ENCODE measurements at regions not wholly inside any gene's neighbourhood (a gene's known extent, or its start where the extent isn't known, plus 50 kb on each side); places are given as distances from the start of the nearest gene placed in this dataset.
A peak's percentile ranks its signal among the peaks of the same experiment; 100 is the strongest.

GRCh38 chr5:61866930-61867329 is 439.1 kb upstream of the KIF2A start:
- Histone ChIP-seq H2BK12ac (ENCODE audit: low read depth, low read length) (no peak overlapping the region), H3K4me1 (replicated peaks in 1 of 4; ENCODE audit: control insufficient read depth in 3 of 4, insufficient read depth in 4 of 4, low read length in 3 of 4) (no peaks in the 10 kb centered on the region), H3K79me2 (ENCODE audit: control insufficient read depth in 1 of 2, insufficient read depth in 2 of 2, low read length in 2 of 2) (no peaks in the 10 kb centered on the region), H3K79me1 (ENCODE audit: low read depth, low read length) (no peaks in the 10 kb centered on the region), H3K23ac (ENCODE audit: insufficient read length) (no peak overlapping the region), H2BK15ac (ENCODE audit: low read length) (no peak overlapping the region), H3K56ac (replicated peaks; ENCODE audit: insufficient read length, low read depth, low read length) (no peak overlapping the region), H2BK120ac (replicated peaks; ENCODE audit: low read depth, low read length) (no peak overlapping the region), H3K9ac (replicated peaks in 1 of 4; ENCODE audit: extremely low read depth in 1 of 4, low read depth in 3 of 4, low read length in 3 of 4) (peak overlapping the region in 1 of 4 experiments; percentile 34; a peak in 1 of 7 replicates), H3K27me3 (replicated peaks in 1 of 4; ENCODE audit: control insufficient read depth in 3 of 4, extremely low read depth in 1 of 4, insufficient read depth in 3 of 4, low read length in 3 of 4) (no peaks in the 10 kb centered on the region), H2BK20ac (ENCODE audit: low read length) (no peak overlapping the region), H4K91ac (replicated peaks; ENCODE audit: insufficient read length, low read length) (no peak overlapping the region), H3K23me2 (ENCODE audit: low read depth, low read length) (no peaks in the 10 kb centered on the region), H4K20me1 (replicated peaks in 1 of 2; ENCODE audit: control insufficient read depth in 1 of 2, insufficient read depth in 2 of 2, low read length in 2 of 2) (no peaks in the 10 kb centered on the region), H3K4me3 (ENCODE audit: extremely low read depth in 1 of 4, insufficient read depth in 2 of 4, low read depth in 3 of 4, low read length in 4 of 4) (no peak overlapping the region), H2AK5ac (ENCODE audit: low read depth, low read length) (no peak overlapping the region), H3K4ac (replicated peaks; ENCODE audit: insufficient read length, low read depth, low read length) (no peak overlapping the region), H4K8ac (ENCODE audit: extremely low read depth, insufficient read depth, low read length) (no peak overlapping the region), H3K27ac (ENCODE audit: low read depth, low read length) (no peak overlapping the region), H2AFZ (ENCODE audit: low read length) (no peak overlapping the region), H3K36me3 (ENCODE audit: control insufficient read depth in 2 of 4, insufficient read depth in 4 of 4, low read length in 3 of 4) (0 out of 8 replicates have a peak, but pooled peaks cover 0 to 2% (median 0%) of the 10 kb centered on the region in 4 experiments), H2BK5ac (ENCODE audit: low read depth, low read length) (no peak overlapping the region), H3K9me3 (ENCODE audit: insufficient read depth in 2 of 2, low read depth in 1 of 2, low read length in 1 of 2) (peaks cover 5 to 10% of the 10 kb centered on the region in 2 experiments; a peak in 3 of 4 replicates), H3K18ac (ENCODE audit: extremely low read depth, low read length) (no peak overlapping the region), H4K5ac (ENCODE audit: insufficient read length, low read depth, low read length) (no peak overlapping the region), H3K4me2 (ENCODE audit: insufficient read depth in 1 of 2, low read depth in 2 of 2, low read length in 2 of 2) (no peak overlapping the region), H3K14ac (ENCODE audit: insufficient read length) (no peak overlapping the region)
- WGBS, 2 experiments (ENCODE audit: extremely low coverage in 1 of 2, insufficient coverage in 1 of 2, insufficient read length in 1 of 2, insufficient replicate concordance in 2 of 2, low coverage in 1 of 2, low lambda C conversion rate in 2 of 2, missing lambda C conversion rate in 1 of 2), result 86% methylated on average over 3 of the region's 3 CpGs; no CpG with 5 or more reads in 1 of the 2 experiments
- CTCF ChIA-PET (ENCODE audit: partially characterized antibody), result interaction anchor here (2.0 kb wide), 1 partner anchor 11 kb away, joined by 4 read pairs; no protein-coding TSS in a partner anchor
- DNase-seq (ENCODE audit: low read depth in 1 of 2, low spot score in 2 of 2) (no peak), FAIRE-seq (no peak)
- POLR2A ChIA-PET (ENCODE audit: partially characterized antibody), result no interaction called here
- TF ChIP-seq CREB1 (IDR thresholded peaks at IDR 0.05) (no peak), HDAC6 (IDR thresholded peaks at IDR 0.05; ENCODE audit: low read depth, low read length) (no peak), MAX (IDR thresholded peaks at IDR 0.05) (no peak), NANOG (IDR thresholded peaks at IDR 0.05; ENCODE audit: insufficient read depth, low read depth, low read length, poor library complexity, severe bottlenecking) (no peak), ZNF274 (IDR thresholded peaks at IDR 0.05; ENCODE audit: borderline replicate concordance, extremely low read depth, low read length) (no peak), POU5F1 (IDR thresholded peaks at IDR 0.05; ENCODE audit: low read depth, low read length) (no peak), CTCF (IDR thresholded peaks at IDR 0.05; ENCODE audit: control extremely low read depth in 1 of 3, insufficient read depth in 1 of 3, low read depth in 1 of 3, low read length in 3 of 3) (no peak), EGR1 (IDR thresholded peaks at IDR 0.05; ENCODE audit: borderline replicate concordance, low read depth, low read length) (no peak)
